Mesodermal cell (in vitro differentiated cells): ENCODE measurements at regions not wholly inside any gene's neighbourhood (a gene's known extent, or its start where the extent isn't known, plus 50 kb on each side); places are given as distances from the start of the nearest gene placed in this dataset.
"Not testable (repeated sequence)": the region's sequence is repeated elsewhere in the genome, so short reads cannot be mapped to it uniquely, and the experiment has no call there.

Experiments used
- H3K27ac ChIP-seq: 2 replicates; pipeline ENCODE4 v1.7.0; 2013; ENCODE audit warnings: mild to moderate bottlenecking, low read depth, low read length, moderate library complexity; ENCODE audit not compliant: severe bottlenecking
- H3K36me3 ChIP-seq: 2 replicates; pipeline ENCODE4 v1.7.1; 2013; ENCODE audit warnings: mild to moderate bottlenecking, low read length, moderate library complexity; ENCODE audit not compliant: control insufficient read depth, insufficient read depth
- H3K4me1 ChIP-seq: one replicate; pipeline ENCODE4 v1.7.1; 2013; ENCODE audit warnings: mild to moderate bottlenecking, low read length; ENCODE audit not compliant: insufficient read depth, control insufficient read depth, poor library complexity, severe bottlenecking
- H3K4me3 ChIP-seq: 2 replicates; pipeline ENCODE4 v1.7.0; 2013; ENCODE audit warnings: low read length, control low read depth, mild to moderate bottlenecking; ENCODE audit not compliant: insufficient read depth, poor library complexity, severe bottlenecking; ENCODE audit errors: extremely low read depth
- H3K9me3 ChIP-seq: 2 replicates; pipeline ENCODE4 v1.7.1; 2013; ENCODE audit warnings: mild to moderate bottlenecking, low read length, moderate library complexity; ENCODE audit not compliant: control insufficient read depth
- WGBS, 2 experiments: methylation state at CpG; one replicate each; pipeline ENCODE4 v1.1.5; 2013; ENCODE audit warnings: missing lambda C conversion rate in 2 of 2; ENCODE audit not compliant: insufficient coverage in 2 of 2; 5-methylcytosine and 5-hydroxymethylcytosine counted together

DNA sequence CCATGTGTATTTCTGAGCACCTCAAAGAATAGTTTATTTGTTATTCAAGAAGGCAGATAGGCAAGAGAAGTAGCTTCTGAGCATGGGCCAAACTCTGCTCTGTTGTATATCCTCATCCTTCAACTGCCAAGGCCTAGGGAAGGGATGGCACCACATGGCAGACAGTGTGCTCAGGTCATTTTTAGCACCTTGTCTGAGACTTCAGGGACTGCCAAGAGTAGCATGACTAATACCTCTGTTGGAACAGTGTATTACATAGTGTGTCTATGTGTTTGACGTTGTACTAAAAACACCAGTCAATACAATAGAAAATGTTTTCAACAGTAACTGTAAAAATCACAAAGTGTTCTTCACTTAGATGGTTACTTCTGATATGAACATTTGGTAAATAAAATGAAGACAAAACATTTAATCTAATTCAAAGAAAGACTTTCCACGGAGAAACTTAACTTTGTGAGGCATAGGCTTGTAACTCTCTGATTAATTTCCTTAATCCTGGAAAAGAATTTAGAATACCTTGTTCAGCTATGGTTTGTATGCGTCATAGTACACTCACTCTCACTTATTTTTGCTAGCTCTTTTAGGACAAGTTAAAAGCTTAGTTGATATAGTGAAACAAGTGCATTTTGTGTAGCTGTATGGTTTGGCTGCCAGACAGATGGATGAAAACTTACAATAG, 318.4 kb upstream of the RIOK2 start:
- H3K9me3 ChIP-seq = no peaks in the 10 kb centered on the region
- no peak overlapping the region for H3K4me3 ChIP-seq
- H3K36me3 ChIP-seq = no peaks in the 10 kb centered on the region
- H3K4me1 ChIP-seq = no peaks in the 10 kb centered on the region
- no CpG with 5 or more reads among the region's 3 CpGs for WGBS, 2 experiments
- no peak overlapping the region for H3K27ac ChIP-seq

DNA sequence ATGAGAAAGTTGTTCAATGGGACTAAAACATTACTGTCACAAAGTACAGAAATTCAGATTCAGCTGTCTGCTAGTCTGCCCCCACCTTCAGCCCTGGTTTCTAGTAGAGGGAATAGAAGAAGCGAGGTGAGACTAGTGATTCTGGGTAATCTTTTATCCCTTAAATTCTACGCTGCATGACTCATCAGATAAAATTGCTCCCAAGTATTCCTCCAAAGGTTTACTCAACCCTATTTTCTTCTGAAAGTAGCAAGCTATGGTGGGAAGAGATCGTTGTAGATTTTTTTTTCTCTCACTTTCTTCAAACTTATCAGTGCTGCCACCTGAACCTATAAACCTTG, 318.9 kb upstream of the RIOK2 start:
- no peaks in the 10 kb centered on the region for H3K36me3 ChIP-seq
- no peaks in the 10 kb centered on the region for H3K4me1 ChIP-seq
- no CpG with 5 or more reads among the region's 3 CpGs for WGBS, 2 experiments
- H3K27ac ChIP-seq = no peak overlapping the region
- no peaks in the 10 kb centered on the region for H3K9me3 ChIP-seq
- H3K4me3 ChIP-seq = no peak overlapping the region

DNA sequence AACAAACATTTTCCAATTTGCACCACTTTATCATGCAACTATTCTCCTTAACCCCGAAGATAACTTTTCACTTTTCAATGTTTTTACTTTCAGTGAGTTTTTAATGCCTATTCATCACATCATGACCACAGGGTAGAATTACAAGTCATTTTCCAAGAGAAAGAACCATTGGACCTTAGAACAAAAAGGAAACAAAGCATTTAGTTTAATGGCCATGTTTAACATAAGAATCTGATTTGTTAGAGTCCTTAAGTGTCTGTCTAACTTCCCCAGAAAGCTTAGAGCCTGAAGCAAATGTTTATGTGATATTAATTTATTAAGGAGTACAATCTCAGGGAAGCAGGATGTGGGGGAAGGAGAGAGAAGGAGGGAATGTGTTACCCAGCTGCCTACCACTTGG, 325.8 kb upstream of the RIOK2 start:
- H3K4me3 ChIP-seq = no peak overlapping the region
- H3K27ac ChIP-seq = no peak overlapping the region
- H3K4me1 ChIP-seq = no peaks in the 10 kb centered on the region
- WGBS, 2 experiments = 80 to 100% methylated on average over 1 of the region's 1 CpG
- no peaks in the 10 kb centered on the region for H3K36me3 ChIP-seq
- H3K9me3 ChIP-seq = no peaks in the 10 kb centered on the region

DNA sequence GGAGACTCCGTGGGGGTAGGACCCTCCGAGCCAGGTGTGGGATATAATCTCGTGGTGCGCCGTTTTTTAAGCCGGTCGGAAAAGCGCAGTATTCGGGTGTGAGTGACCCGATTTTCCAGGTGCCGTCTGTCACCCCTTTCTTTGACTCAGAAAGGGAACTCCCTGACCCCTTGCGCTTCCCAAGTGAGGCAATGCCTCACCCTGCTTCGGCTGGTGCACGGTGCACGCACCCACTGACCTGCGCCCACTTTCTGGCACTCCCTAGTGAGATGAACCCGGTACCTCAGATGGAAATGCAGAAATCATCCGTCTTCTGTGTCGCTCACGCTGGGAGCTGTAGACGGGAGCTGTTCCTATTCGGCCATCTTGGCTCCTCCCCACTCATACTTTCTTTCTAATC, 336.5 kb upstream of the RIOK2 start:
- 83 to 92% methylated on average over 12 to 21 of the region's 22 CpGs for WGBS, 2 experiments
- H3K27ac ChIP-seq, H3K4me1 ChIP-seq, H3K9me3 ChIP-seq, H3K36me3 ChIP-seq, H3K4me3 ChIP-seq: not testable (repeated sequence)

DNA sequence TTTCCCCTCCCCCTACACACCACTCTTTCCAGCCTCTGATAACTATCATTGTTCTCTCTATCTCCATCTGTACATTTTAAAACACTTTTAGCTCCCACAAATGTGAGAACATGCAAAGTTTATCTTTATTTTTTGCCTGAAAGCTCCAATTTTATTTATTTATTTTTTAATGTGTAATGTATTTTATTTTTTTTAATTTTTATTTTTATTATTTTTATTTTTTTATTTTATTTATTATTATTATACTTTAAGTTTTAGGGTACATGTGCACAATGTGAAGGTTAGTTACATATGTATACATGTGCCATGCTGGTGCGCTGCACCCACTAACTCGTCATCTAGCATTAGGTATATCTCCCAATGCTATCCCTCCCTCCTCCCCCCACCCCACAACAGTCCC, 340.3 kb upstream of the RIOK2 start:
- WGBS, 2 experiments = no CpG with 5 or more reads among the region's 2 CpGs
- H3K4me1 ChIP-seq, H3K4me3 ChIP-seq, H3K36me3 ChIP-seq, H3K27ac ChIP-seq, H3K9me3 ChIP-seq: not testable (repeated sequence)

DNA sequence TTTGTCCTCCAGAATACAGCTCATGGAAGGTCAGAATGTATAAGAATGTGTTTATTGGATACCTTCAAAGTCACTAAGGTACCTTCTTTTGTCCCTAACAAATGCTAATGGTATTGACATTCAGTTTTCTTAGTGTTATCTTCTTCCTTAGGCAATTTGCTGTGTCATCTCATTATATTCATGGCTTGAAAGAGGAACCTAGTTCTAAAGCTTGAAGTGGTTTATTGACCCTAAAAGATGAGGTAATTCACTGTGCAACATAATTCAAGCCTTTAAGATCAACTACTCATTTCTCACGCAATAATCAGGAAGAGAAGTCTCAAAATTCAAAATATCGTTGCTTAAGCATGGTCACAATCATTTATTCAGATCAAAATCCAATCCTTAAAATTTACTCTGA, 342.7 kb upstream of the RIOK2 start:
- Histone ChIP-seq H3K4me3 (no peak overlapping the region), H3K36me3 (no peaks in the 10 kb centered on the region), H3K9me3 (no peaks in the 10 kb centered on the region), H3K4me1 (no peaks in the 10 kb centered on the region), H3K27ac (no peak overlapping the region)
- WGBS, 2 experiments = 79 to 91% methylated on average over 2 of the region's 2 CpGs

DNA sequence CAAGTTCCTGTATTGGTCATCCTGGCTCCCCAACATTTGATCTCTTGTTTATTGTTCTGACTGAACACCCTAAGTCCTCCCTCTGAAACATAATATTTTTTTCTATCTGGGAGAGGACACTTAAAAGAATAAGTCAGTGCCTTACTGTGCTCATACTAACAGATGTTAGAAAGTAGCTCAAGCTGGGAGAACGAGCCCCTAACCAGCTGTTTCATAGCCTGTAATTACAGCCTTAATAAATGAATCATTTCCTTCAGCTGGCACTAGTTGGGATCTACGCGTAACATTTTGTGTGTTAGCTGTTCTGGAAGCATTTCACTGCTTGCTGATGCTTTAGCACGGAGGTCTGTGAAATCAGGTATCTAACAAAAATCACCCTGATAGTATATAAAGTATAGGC, 345.9 kb upstream of the RIOK2 start:
- 73 to 80% methylated on average over 1 of the region's 4 CpGs for WGBS, 2 experiments
- no peaks in the 10 kb centered on the region for H3K9me3 ChIP-seq
- H3K27ac ChIP-seq = no peak overlapping the region
- H3K36me3 ChIP-seq = no peaks in the 10 kb centered on the region
- H3K4me3 ChIP-seq = no peak overlapping the region
- H3K4me1 ChIP-seq = no peaks in the 10 kb centered on the region

DNA sequence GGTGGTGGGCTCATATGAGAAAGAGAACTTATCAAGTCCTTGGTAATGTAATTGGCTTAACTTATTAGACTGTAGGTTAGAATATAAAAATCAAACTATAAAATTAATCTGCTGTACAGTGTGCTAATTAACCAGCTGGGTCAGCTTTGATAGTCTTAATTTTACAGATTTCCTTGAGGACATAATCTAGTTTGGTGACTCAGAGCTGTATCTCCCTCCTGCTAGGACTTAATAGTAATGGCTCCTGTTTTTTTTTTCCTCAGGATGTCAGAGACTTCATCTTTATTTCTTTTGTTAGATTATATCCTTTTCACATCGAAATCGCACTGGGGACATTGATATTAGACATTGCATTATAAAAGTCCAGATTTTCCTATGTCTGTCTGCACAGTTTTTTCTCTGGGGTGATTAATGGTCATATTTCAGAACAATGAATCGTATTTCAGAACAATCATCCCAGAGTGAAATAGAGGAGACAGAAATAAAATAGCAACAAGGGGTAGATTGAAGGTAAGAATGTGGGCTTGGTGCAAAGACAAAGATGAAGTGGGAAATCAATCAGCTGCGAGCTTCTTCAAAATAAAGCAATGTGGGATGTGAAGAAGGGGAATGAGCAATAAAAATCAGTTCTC, 346.4 kb upstream of the RIOK2 start:
- Histone ChIP-seq H3K27ac (no peak overlapping the region), H3K4me1 (no peaks in the 10 kb centered on the region), H3K4me3 (no peak overlapping the region), H3K9me3 (no peaks in the 10 kb centered on the region), H3K36me3 (no peaks in the 10 kb centered on the region)
- 83 to 86% methylated on average over 1 of the region's 4 CpGs for WGBS, 2 experiments

DNA sequence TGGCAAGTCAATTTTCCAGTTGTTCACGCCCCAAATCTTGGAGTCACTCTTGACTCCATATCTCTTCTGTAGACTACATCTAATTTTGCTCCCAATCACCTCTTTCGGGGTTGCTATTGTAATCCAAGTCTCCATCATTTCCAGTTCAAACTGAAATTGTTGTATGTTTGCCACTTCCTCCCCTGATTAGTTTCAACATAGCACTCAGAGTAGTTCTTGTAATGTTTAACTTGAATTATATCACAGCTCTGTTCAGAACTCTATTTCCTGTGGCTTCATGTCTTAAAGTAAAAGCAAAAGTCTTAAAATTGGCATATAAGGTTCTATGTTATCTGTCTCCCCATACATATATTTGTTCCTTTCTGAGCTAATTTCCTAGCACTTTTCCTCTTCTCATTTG, 348.5 kb upstream of the RIOK2 start:
- no peaks in the 10 kb centered on the region for H3K4me1 ChIP-seq
- H3K9me3 ChIP-seq = no peaks in the 10 kb centered on the region
- no peaks in the 10 kb centered on the region for H3K36me3 ChIP-seq
- H3K27ac ChIP-seq = no peak overlapping the region
- no peak overlapping the region for H3K4me3 ChIP-seq
- 81 to 94% methylated on average over 2 of the region's 2 CpGs for WGBS, 2 experiments

DNA sequence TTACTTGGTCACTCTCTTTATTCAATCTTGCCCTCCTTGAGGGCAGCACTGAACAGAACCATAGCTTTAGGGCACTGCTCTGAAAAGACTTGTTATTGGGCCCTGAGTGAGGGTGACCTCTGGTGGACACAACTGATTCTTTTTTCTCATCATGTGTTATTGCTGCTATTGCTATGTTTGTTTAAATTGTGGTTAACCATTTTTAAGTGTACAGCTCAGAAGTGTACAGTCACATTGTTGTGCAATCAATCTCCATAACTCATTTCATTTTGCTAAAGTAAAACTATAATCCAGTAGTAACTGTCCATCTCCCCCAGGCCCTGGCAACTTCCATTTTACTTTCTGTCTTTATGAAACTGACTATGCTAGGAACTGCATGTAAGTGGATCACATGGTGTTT, 351.1 kb upstream of the RIOK2 start:
- H3K4me3 ChIP-seq = no peak overlapping the region
- H3K9me3 ChIP-seq = no peaks in the 10 kb centered on the region
- no peaks in the 10 kb centered on the region for H3K4me1 ChIP-seq
- no peak overlapping the region for H3K27ac ChIP-seq
- H3K36me3 ChIP-seq = no peaks in the 10 kb centered on the region

DNA sequence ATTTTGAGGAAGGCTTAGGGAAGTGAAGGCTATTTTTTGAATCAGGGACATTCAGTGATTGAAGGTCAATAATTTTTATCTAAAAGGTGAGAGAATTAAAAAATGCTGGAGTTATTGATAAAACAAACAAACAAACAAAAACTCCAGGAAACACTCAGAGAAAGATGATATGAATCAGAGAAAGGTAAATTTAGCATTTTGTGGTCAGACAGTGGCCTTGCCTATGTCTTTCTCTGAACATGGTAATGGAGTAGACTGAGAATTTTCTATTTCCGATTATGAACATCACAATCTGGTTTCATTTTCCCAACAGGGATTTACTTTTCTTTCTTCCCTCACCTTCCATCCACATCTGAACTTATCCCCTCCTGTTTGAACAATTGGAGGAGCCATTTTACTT, 353.6 kb upstream of the RIOK2 start:
- Histone ChIP-seq H3K4me3 (no peak overlapping the region), H3K4me1 (no peaks in the 10 kb centered on the region), H3K27ac (no peak overlapping the region), H3K9me3 (no peaks in the 10 kb centered on the region), H3K36me3 (no peaks in the 10 kb centered on the region)
- no CpG with 5 or more reads among the region's 1 CpG for WGBS, 2 experiments
